HEK293 (cell line): ENCODE measurements at regions not wholly inside any gene's neighbourhood (a gene's known extent, or its start where the extent isn't known, plus 50 kb on each side); places are given as distances from the start of the nearest gene placed in this dataset.

Experiments
- CTCF ChIP-seq: fragments of 450-650 bp; formaldehyde crosslinking; IDR thresholded peaks from 2 replicates; pipeline ENCODE4 v1.5.1; 2016; ENCODE audit warnings: missing biosample characterization, missing genetic modification characterization
- INSM2 ChIP-seq: fragments of 450-650 bp; formaldehyde crosslinking; IDR thresholded peaks from 2 replicates; pipeline ENCODE4 v1.5.1; 2016; ENCODE audit warnings: missing biosample characterization, missing genetic modification characterization
- KLF16 ChIP-seq: fragments of 450-650 bp; formaldehyde crosslinking; IDR thresholded peaks from 2 replicates; pipeline ENCODE4 v1.5.1; 2017; ENCODE audit warnings: missing biosample characterization, missing genetic modification characterization
- REST ChIP-seq: fragments of 450-650 bp; formaldehyde crosslinking; IDR thresholded peaks from 2 replicates; pipeline ENCODE4 v1.5.1; 2016; ENCODE audit warnings: missing biosample characterization, missing genetic modification characterization
- ZBTB8A ChIP-seq: fragments of 450-650 bp; formaldehyde crosslinking; IDR thresholded peaks from 2 replicates; pipeline ENCODE4 v1.5.1; 2016; ENCODE audit warnings: missing biosample characterization, missing genetic modification characterization
- ZNF155 ChIP-seq: fragments of 450-650 bp; formaldehyde crosslinking; IDR thresholded peaks from 2 replicates; pipeline ENCODE4 v1.5.1; 2016; ENCODE audit warnings: missing biosample characterization, missing genetic modification characterization
- ZNF175 ChIP-seq: fragments of 450-650 bp; formaldehyde crosslinking; IDR thresholded peaks from 2 replicates; pipeline ENCODE4 v1.5.1; 2016; ENCODE audit warnings: missing biosample characterization, missing genetic modification characterization
- ZNF341 ChIP-seq: fragments of 450-650 bp; formaldehyde crosslinking; IDR thresholded peaks from 2 replicates; pipeline ENCODE4; 2016; ENCODE audit warnings: low read depth, missing biosample characterization, missing genetic modification characterization
- ZNF558 ChIP-seq: fragments of 450-650 bp; formaldehyde crosslinking; IDR thresholded peaks from 2 replicates; pipeline ENCODE4 v1.5.1; 2016; ENCODE audit warnings: missing biosample characterization, missing genetic modification characterization
- ZNF704 ChIP-seq: fragments of 450-650 bp; formaldehyde crosslinking; IDR thresholded peaks from 2 replicates; pipeline ENCODE4 v1.5.1; 2016; ENCODE audit warnings: missing biosample characterization, missing genetic modification characterization
- ZNF777 ChIP-seq: fragments of 450-650 bp; formaldehyde crosslinking; IDR thresholded peaks from 2 replicates; pipeline ENCODE4 v1.5.1; 2017; ENCODE audit warnings: missing biosample characterization, missing genetic modification characterization, borderline replicate concordance
- ZNF785 ChIP-seq: fragments of 450-650 bp; formaldehyde crosslinking; IDR thresholded peaks from 2 replicates; pipeline ENCODE4 v1.5.1; 2016; ENCODE audit warnings: missing biosample characterization, missing genetic modification characterization

GRCh38 chr7:22049766-22050500 is 104.2 kb upstream of the CDCA7L start:
- no peak for TF ChIP-seq ZNF785 (tag by site-specific recombination)
- TF ChIP-seq ZNF175 (tag by site-specific recombination), result no peak
- TF ChIP-seq CTCF (tag by site-specific recombination), result no peak
- TF ChIP-seq REST (tag by site-specific recombination), result no peak
- TF ChIP-seq ZBTB8A, result no peak
- TF ChIP-seq ZNF341, result no peak
- TF ChIP-seq KLF16 (tag by site-specific recombination), result no peak
- TF ChIP-seq INSM2 (tag by site-specific recombination), result no peak
- no peak for TF ChIP-seq ZNF558 (tag by site-specific recombination)
- no peak for TF ChIP-seq ZNF777 (tag by site-specific recombination)
- TF ChIP-seq ZNF155 (tag by site-specific recombination), result no peak
- no peak for TF ChIP-seq ZNF704 (tag by site-specific recombination)
